ENCODE measurements at regions not wholly inside any gene's neighbourhood (a gene's known extent, or its start where the extent isn't known, plus 50 kb on each side); places are given as distances from the start of the nearest gene placed in this dataset.

DNA sequence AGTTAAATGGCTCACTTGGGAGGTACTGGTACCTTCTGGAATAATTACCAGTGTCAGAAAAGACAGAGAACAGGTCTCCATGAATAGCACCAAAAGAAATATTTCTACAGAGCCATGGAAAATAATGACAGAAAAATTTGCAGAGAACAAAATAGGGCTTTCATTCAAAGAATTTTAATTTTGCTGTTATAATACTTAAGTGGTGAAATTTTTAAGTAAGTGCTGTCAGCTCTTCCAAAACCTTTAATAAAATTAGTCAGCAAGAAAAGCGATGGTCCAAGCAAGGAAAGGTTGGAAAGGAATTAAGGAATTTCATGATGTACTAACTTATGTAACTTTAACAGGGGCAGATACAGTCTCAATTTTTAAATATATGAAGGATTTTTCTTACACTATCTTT is 359.2 kb downstream of the NR2F1-AS1 start:
- no peak for TF ChIP-seq EZH2 (IDR thresholded peaks at IDR 0.05; ENCODE audit: borderline replicate concordance, low read length)
- TF ChIP-seq, protein P1, sequence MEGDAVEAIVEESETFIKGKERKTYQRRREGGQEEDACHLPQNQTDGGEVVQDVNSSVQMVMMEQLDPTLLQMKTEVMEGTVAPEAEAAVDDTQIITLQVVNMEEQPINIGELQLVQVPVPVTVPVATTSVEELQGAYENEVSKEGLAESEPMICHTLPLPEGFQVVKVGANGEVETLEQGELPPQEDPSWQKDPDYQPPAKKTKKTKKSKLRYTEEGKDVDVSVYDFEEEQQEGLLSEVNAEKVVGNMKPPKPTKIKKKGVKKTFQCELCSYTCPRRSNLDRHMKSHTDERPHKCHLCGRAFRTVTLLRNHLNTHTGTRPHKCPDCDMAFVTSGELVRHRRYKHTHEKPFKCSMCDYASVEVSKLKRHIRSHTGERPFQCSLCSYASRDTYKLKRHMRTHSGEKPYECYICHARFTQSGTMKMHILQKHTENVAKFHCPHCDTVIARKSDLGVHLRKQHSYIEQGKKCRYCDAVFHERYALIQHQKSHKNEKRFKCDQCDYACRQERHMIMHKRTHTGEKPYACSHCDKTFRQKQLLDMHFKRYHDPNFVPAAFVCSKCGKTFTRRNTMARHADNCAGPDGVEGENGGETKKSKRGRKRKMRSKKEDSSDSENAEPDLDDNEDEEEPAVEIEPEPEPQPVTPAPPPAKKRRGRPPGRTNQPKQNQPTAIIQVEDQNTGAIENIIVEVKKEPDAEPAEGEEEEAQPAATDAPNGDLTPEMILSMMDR (IDR thresholded peaks at IDR 0.05; ENCODE audit: low read length) = no peak

Data from OCI-LY1 (cell line).